Fibroblast of lung (primary cell): ENCODE measurements at regions not wholly inside any gene's neighbourhood (a gene's known extent, or its start where the extent isn't known, plus 50 kb on each side); places are given as distances from the start of the nearest gene placed in this dataset.

Experiments
- DNase-seq, 2 donors: peaks; one replicate each; pipeline versions ENCODE4 v3.0.0 to v3.0.0-alpha.2; 2010; ENCODE audit warnings: low read depth in 2 of 2
- H2AFZ ChIP-seq: 2 replicates; pipeline ENCODE4 v1.5.1; 2012; ENCODE audit warnings: low read length, control low read depth, inconsistent platforms
- H3K27ac ChIP-seq: 2 replicates; pipeline ENCODE4 v1.5.1; 2011; ENCODE audit warnings: low read length, control low read depth; ENCODE audit not compliant: insufficient read depth
- H3K27me3 ChIP-seq: 2 replicates; pipeline ENCODE4 v1.5.1; 2011; ENCODE audit warnings: mild to moderate bottlenecking, low read length; ENCODE audit not compliant: control insufficient read depth, insufficient read depth
- H3K36me3 ChIP-seq: 2 replicates; pipeline ENCODE4 v1.5.1; 2011; ENCODE audit warnings: low read length; ENCODE audit not compliant: control insufficient read depth, insufficient read depth
- H3K4me1 ChIP-seq: 2 replicates; pipeline ENCODE4 v1.5.1; 2011; ENCODE audit warnings: low read length; ENCODE audit not compliant: control insufficient read depth, insufficient read depth; ENCODE audit errors: extremely low read depth
- H3K4me2 ChIP-seq: 2 replicates; pipeline ENCODE4 v1.5.1; 2011; ENCODE audit warnings: low read length, control low read depth; ENCODE audit not compliant: insufficient read depth; ENCODE audit errors: extremely low read depth
- H3K4me3 ChIP-seq, 4 experiments: fragments of 200-600 bp in 1 of 4; sonication (generic) in 1 of 4; replicated peaks in 1 of 4; 2 replicates each; pipeline ENCODE4 v1.5.1; 2011 to 2016; ENCODE audit warnings: low read length in 4 of 4, low read depth in 3 of 4, mild to moderate bottlenecking in 3 of 4, control low read depth in 2 of 4, inconsistent platforms in 1 of 4, mixed read lengths in 1 of 4; ENCODE audit not compliant: insufficient read depth in 1 of 4; ENCODE audit errors: control extremely low read depth in 1 of 4
- H3K79me2 ChIP-seq: 2 replicates; pipeline ENCODE4 v1.5.1; 2012; ENCODE audit warnings: mild to moderate bottlenecking, low read length, inconsistent platforms; ENCODE audit not compliant: control insufficient read depth, insufficient read depth
- H3K9ac ChIP-seq: 2 replicates; pipeline ENCODE4 v1.5.1; 2011; ENCODE audit warnings: mild to moderate bottlenecking, low read length, control low read depth; ENCODE audit not compliant: insufficient read depth
- H3K9me3 ChIP-seq: 2 replicates; pipeline ENCODE4 v1.5.1; 2012; ENCODE audit warnings: low read depth, low read length; ENCODE audit not compliant: control insufficient read depth, insufficient read depth
- H4K20me1 ChIP-seq: 2 replicates; pipeline ENCODE4 v1.5.1; 2011; ENCODE audit warnings: low read length; ENCODE audit not compliant: control insufficient read depth, insufficient read depth; ENCODE audit errors: extremely low read depth
- EZH2 ChIP-seq: IDR thresholded peaks from 2 replicates; pipeline ENCODE4 v1.5.1; 2012; ENCODE audit warnings: low read length, control low read depth, mild to moderate bottlenecking; ENCODE audit errors: missing control alignments
- TF ChIP-seq, protein P1 (sequence below), 2 donors: IDR thresholded peaks in 1 of 2; conservative IDR thresholded peaks in 1 of 2; 1 replicate in 1 of 2; 2 replicates in 1 of 2; pipeline ENCODE4 v1.5.1; 2011 to 2012; ENCODE audit warnings: low read length in 2 of 2, control low read depth in 1 of 2, inconsistent platforms in 1 of 2, low read depth in 1 of 2, mild to moderate bottlenecking in 1 of 2

DNA sequence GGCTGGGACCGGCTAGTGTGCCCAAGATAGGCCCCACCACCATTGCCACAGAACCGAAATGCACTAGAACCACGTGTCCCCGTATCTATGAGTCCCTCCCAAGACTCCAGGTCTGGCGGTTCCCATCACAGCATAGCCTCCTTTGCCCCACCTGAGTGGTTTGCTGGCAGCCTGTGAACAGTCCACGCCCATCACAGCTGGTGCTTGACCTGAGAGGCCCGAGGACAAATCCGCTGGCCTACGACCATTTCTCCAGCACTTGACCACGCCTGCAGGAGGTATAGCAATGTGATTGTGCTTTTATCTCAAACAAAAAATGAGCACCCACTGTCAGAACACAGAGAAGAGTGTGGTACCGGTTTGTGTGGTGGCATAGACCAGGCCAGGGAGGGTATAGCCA lies 736.7 kb upstream of the GBE1 start:
- DNase-seq: no peak
- no peak for TF ChIP-seq EZH2
- TF ChIP-seq, protein P1, sequence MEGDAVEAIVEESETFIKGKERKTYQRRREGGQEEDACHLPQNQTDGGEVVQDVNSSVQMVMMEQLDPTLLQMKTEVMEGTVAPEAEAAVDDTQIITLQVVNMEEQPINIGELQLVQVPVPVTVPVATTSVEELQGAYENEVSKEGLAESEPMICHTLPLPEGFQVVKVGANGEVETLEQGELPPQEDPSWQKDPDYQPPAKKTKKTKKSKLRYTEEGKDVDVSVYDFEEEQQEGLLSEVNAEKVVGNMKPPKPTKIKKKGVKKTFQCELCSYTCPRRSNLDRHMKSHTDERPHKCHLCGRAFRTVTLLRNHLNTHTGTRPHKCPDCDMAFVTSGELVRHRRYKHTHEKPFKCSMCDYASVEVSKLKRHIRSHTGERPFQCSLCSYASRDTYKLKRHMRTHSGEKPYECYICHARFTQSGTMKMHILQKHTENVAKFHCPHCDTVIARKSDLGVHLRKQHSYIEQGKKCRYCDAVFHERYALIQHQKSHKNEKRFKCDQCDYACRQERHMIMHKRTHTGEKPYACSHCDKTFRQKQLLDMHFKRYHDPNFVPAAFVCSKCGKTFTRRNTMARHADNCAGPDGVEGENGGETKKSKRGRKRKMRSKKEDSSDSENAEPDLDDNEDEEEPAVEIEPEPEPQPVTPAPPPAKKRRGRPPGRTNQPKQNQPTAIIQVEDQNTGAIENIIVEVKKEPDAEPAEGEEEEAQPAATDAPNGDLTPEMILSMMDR (conservative IDR thresholded peaks at IDR 0.05 in 1 of 2, IDR thresholded peaks at IDR 0.05 in 1 of 2; ENCODE audit: low read depth in 1 of 2, low read length in 2 of 2): no peak

DNA sequence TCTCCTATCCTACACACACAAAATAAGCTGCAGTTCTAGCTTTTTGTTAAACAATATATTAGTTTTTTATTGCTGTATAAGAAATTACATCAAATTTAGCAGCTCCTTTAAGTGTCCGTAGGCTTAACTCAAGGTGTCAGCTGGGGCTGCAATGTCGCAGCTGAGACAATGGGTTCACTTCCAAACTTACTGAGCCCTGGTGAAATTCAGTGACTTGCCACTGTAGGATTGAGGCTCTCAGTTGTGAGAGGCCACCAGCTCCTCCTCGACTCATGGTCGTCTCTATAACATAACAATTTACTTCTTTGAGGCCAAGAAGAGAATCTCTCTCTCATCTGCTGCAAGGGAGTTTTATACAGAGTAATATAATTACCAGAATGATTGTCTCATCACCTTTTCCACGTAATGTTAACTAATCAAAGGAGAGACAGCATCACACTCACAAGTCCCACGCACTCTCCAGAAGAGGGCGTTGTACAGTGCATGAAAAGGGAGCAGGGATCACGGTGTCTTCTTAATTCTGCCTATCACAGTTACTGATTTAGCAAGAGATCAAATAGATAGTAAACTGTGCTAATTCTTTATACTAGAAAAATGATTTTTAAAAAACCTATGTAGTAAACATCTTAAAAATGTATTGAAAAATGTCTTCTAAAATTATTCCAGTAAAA lies 735.6 kb upstream of the GBE1 start:
- DNase-seq: peak in 1 of 2 donors; percentile 3
- no peak overlapping the region for H3K4me3 ChIP-seq
- H3K4me1 ChIP-seq: no peaks in the 10 kb centered on the region
- H3K79me2 ChIP-seq: no peaks in the 10 kb centered on the region
- no peaks in the 10 kb centered on the region for H3K9me3 ChIP-seq
- H4K20me1 ChIP-seq: no peaks in the 10 kb centered on the region
- no peaks in the 10 kb centered on the region for H3K27me3 ChIP-seq
- H3K36me3 ChIP-seq: no peaks in the 10 kb centered on the region
- no peak overlapping the region for H3K9ac ChIP-seq
- no peak overlapping the region for H2AFZ ChIP-seq
- H3K4me2 ChIP-seq: no peak overlapping the region
- H3K27ac ChIP-seq: no peak overlapping the region
- TF ChIP-seq, protein P1 (conservative IDR thresholded peaks at IDR 0.05 in 1 of 2, IDR thresholded peaks at IDR 0.05 in 1 of 2; ENCODE audit: low read depth in 1 of 2, low read length in 2 of 2): no peak
- TF ChIP-seq EZH2: no peak

More for the DNA sequence above, 736.7 kb upstream of the GBE1 start:
- Histone ChIP-seq H3K36me3 (no peaks in the 10 kb centered on the region), H3K27me3 (no peaks in the 10 kb centered on the region), H3K27ac (no peak overlapping the region), H3K4me2 (no peak overlapping the region), H4K20me1 (no peaks in the 10 kb centered on the region), H3K79me2 (no peaks in the 10 kb centered on the region), H3K4me1 (no peaks in the 10 kb centered on the region), H3K9ac (no peak overlapping the region), H3K4me3 (no peak overlapping the region), H2AFZ (no peak overlapping the region), H3K9me3 (no peaks in the 10 kb centered on the region)

DNA sequence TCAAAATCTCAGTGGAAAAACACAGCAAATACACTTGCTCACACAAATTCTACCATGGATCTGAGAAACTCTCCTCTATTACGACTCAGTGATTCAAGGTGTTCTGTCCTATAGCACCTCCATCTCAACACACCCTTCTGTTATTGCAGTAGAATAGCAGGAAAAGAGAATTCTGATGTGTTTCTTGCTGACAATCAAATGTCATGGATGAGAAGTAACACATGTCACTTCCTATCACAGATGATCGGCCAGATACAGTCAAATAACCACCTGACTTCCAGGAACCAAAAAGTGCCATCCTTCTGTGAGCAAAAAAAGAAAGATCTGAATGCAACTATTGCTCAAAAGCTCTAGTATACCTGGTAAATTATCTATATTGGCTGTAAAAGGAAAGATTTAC lies 734.2 kb upstream of the GBE1 start:
- Histone ChIP-seq H3K4me2 (no peak overlapping the region), H3K9ac (no peak overlapping the region), H2AFZ (no peak overlapping the region), H3K27me3 (no peaks in the 10 kb centered on the region), H3K36me3 (no peaks in the 10 kb centered on the region), H3K79me2 (no peaks in the 10 kb centered on the region), H3K4me3 (no peak overlapping the region), H3K4me1 (no peaks in the 10 kb centered on the region), H3K27ac (no peak overlapping the region), H3K9me3 (no peaks in the 10 kb centered on the region), H4K20me1 (no peaks in the 10 kb centered on the region)
- DNase-seq: no peak
- TF ChIP-seq, protein P1 (conservative IDR thresholded peaks at IDR 0.05 in 1 of 2, IDR thresholded peaks at IDR 0.05 in 1 of 2; ENCODE audit: low read depth in 1 of 2, low read length in 2 of 2): no peak
